22Rv1 (cell line): ENCODE measurements at regions not wholly inside any gene's neighbourhood (a gene's known extent, or its start where the extent isn't known, plus 50 kb on each side); places are given as distances from the start of the nearest gene placed in this dataset.

Source experiments
- CTCF ChIP-seq: fragments of 450-650 bp; IDR thresholded peaks from 2 replicates; pipeline ENCODE4 v1.5.1; 2017; ENCODE audit warnings: mild to moderate bottlenecking
- ZFX ChIP-seq: fragments of 450-650 bp; IDR thresholded peaks from 2 replicates; pipeline ENCODE4 v1.6.1; 2017; ENCODE audit warnings: antibody characterized with exemption, borderline replicate concordance

GRCh38 chr2:176507786-176508185, 238.5 kb downstream of the MTX2 start:
- TF ChIP-seq CTCF (no peak), ZFX (no peak)
